ENCODE measurements at regions not wholly inside any gene's neighbourhood (a gene's known extent, or its start where the extent isn't known, plus 50 kb on each side); places are given as distances from the start of the nearest gene placed in this dataset.

- H3K36me3 ChIP-seq (replicated peaks): no peaks in the 10 kb centered on the region
- in situ Hi-C loops (cut with HindIII; ENCODE audit: low pct_ligation_motif_present, low sequenced_read_pairs): no loop called here
- H3K27me3 ChIP-seq (replicated peaks): no peaks in the 10 kb centered on the region
- DNase-seq: no peak
- no peak overlapping the region for H3K27ac ChIP-seq
- no peak for TF ChIP-seq CTCF (IDR thresholded peaks at IDR 0.05; ENCODE audit: low read depth, low read length, missing control alignments)
- no peak overlapping the region for H3K4me3 ChIP-seq (ENCODE audit: low read depth, low read length)
These were observed 172.1 kb downstream of the CYP26A1 start for GRCh38 chr10:93245779-93246178.

GRCh38 chr10:93248583-93249227, 175.0 kb downstream of the CYP26A1 start:
- no peaks in the 10 kb centered on the region for H3K36me3 ChIP-seq (replicated peaks)
- no peaks in the 10 kb centered on the region for H3K27me3 ChIP-seq (replicated peaks)
- H3K27ac ChIP-seq: no peak overlapping the region
- DNase-seq: no peak
- in situ Hi-C loops (cut with HindIII; ENCODE audit: low pct_ligation_motif_present, low sequenced_read_pairs): no loop called here
- no peak overlapping the region for H3K4me3 ChIP-seq (ENCODE audit: low read depth, low read length)
- no peak for TF ChIP-seq CTCF (IDR thresholded peaks at IDR 0.05; ENCODE audit: low read depth, low read length, missing control alignments)

- H3K36me3 ChIP-seq (replicated peaks): no peaks in the 10 kb centered on the region
- H3K27me3 ChIP-seq (replicated peaks): no peaks in the 10 kb centered on the region
- no peak for DNase-seq
- no peak overlapping the region for H3K27ac ChIP-seq
- in situ Hi-C loops (cut with HindIII; ENCODE audit: low pct_ligation_motif_present, low sequenced_read_pairs): no loop called here
- no peak overlapping the region for H3K4me3 ChIP-seq (ENCODE audit: low read depth, low read length)
- no peak for TF ChIP-seq CTCF (IDR thresholded peaks at IDR 0.05; ENCODE audit: low read depth, low read length, missing control alignments)
These were observed 176.3 kb downstream of the CYP26A1 start for GRCh38 chr10:93250010-93250409.

GRCh38 chr10:93254180-93254853, 180.6 kb downstream of the CYP26A1 start:
- no peak for TF ChIP-seq CTCF (IDR thresholded peaks at IDR 0.05; ENCODE audit: low read depth, low read length, missing control alignments)
- no peaks in the 10 kb centered on the region for H3K36me3 ChIP-seq (replicated peaks)
- no peaks in the 10 kb centered on the region for H3K27me3 ChIP-seq (replicated peaks)
- in situ Hi-C loops (cut with HindIII; ENCODE audit: low pct_ligation_motif_present, low sequenced_read_pairs): no loop called here
- DNase-seq: no peak
- H3K4me3 ChIP-seq (ENCODE audit: low read depth, low read length): no peak overlapping the region
- no peak overlapping the region for H3K27ac ChIP-seq

GRCh38 chr10:93255546-93255945, 181.9 kb downstream of the CYP26A1 start:
- no peak overlapping the region for H3K27ac ChIP-seq
- H3K4me3 ChIP-seq (ENCODE audit: low read depth, low read length): no peak overlapping the region
- DNase-seq: no peak
- TF ChIP-seq CTCF (IDR thresholded peaks at IDR 0.05; ENCODE audit: low read depth, low read length, missing control alignments): no peak
- in situ Hi-C loops (cut with HindIII; ENCODE audit: low pct_ligation_motif_present, low sequenced_read_pairs): no loop called here
- no peaks in the 10 kb centered on the region for H3K36me3 ChIP-seq (replicated peaks)
- no peaks in the 10 kb centered on the region for H3K27me3 ChIP-seq (replicated peaks)
